ENCODE measurements at regions not wholly inside any gene's neighbourhood (a gene's known extent, or its start where the extent isn't known, plus 50 kb on each side); places are given as distances from the start of the nearest gene placed in this dataset.

GRCh38 chr7:155212301-155213015 lies 85.2 kb upstream of the INSIG1 start:
- TF ChIP-seq CREB1 (CRISPR knock-in tag; IDR thresholded peaks at IDR 0.05; ENCODE audit: low read depth) (no peak), CTCF (conservative IDR thresholded peaks at IDR 0.05; ENCODE audit: low read depth in 2 of 2) (no peak), POLR2AphosphoS5 (IDR thresholded peaks at IDR 0.05; ENCODE audit: low read depth) (no peak), EZH2phosphoT487 (IDR thresholded peaks at IDR 0.05; ENCODE audit: unreplicated experiment) (no peak), REST (IDR thresholded peaks at IDR 0.05; ENCODE audit: unreplicated experiment) (no peak)

Data from GM23338 (cell line).